Suprapubic skin (tissue), 4 donors: ENCODE measurements at regions not wholly inside any gene's neighbourhood (a gene's known extent, or its start where the extent isn't known, plus 50 kb on each side); places are given as distances from the start of the nearest gene placed in this dataset.
"Not testable (repeated sequence)": the region's sequence is repeated elsewhere in the genome, so short reads cannot be mapped to it uniquely, and the experiment has no call there.

ENCODE experiments used
- DNase-seq, 2 donors: peaks; one replicate each; pipeline ENCODE4 v3.0.0-alpha.2; 2019; ENCODE audit warnings: low spot score in 2 of 2
- H3K27ac ChIP-seq: fragments of 200-600 bp; sonication (generic); one replicate; pipeline ENCODE4 v1.5.1; 2019
- H3K27me3 ChIP-seq: fragments of 200-600 bp; sonication (generic); one replicate; pipeline ENCODE4 v1.5.1; 2019
- H3K36me3 ChIP-seq: fragments of 200-600 bp; sonication (generic); one replicate; pipeline ENCODE4 v1.5.1; 2019
- H3K4me1 ChIP-seq: fragments of 200-600 bp; sonication (generic); one replicate; pipeline ENCODE4 v1.5.1; 2019
- H3K4me3 ChIP-seq: fragments of 200-600 bp; sonication (generic); one replicate; pipeline ENCODE4 v1.5.1; 2019; ENCODE audit warnings: mild to moderate bottlenecking
- H3K9me3 ChIP-seq: fragments of 200-600 bp; sonication (generic); one replicate; pipeline ENCODE4 v1.5.1; 2019
- CTCF ChIP-seq, 2 donors: fragments of 200-600 bp in 1 of 2; fragments of 450-650 bp in 1 of 2; sonication (generic) in 1 of 2; IDR thresholded peaks; one replicate each; pipeline ENCODE4 v1.5.1; 2016 to 2019; ENCODE audit warnings: antibody characterized with exemption in 2 of 2, mild to moderate bottlenecking in 1 of 2, moderate library complexity in 1 of 2
- EP300 ChIP-seq: sonication (generic); formaldehyde crosslinking; IDR thresholded peaks from one replicate; pipeline ENCODE4 v1.6.1; 2017; ENCODE audit warnings: antibody characterized with exemption
- POLR2A ChIP-seq, 2 donors: fragments of 450-650 bp; IDR thresholded peaks; one replicate each; pipeline ENCODE4 v1.6.1; 2017; ENCODE audit warnings: antibody characterized with exemption in 2 of 2, mild to moderate bottlenecking in 2 of 2, moderate library complexity in 2 of 2
- POLR2AphosphoS5 ChIP-seq, 3 donors: sonication (generic); formaldehyde crosslinking; IDR thresholded peaks; one replicate each; pipeline ENCODE4 v1.6.1; 2017; ENCODE audit warnings: antibody characterized with exemption in 3 of 3
- WGBS: methylation state at CpG from one replicate; pipeline ENCODE4 v1.1.5; 2018; 5-methylcytosine and 5-hydroxymethylcytosine counted together

- 0% methylated on average over 1 of the region's 1 CpG for whole genome bisulfite sequencing
- DNase-seq: no peak
- Histone ChIP-seq H3K4me1 (no peaks in the 10 kb centered on the region), H3K36me3 (no peaks in the 10 kb centered on the region), H3K4me3 (no peak overlapping the region), H3K27me3 (no peaks in the 10 kb centered on the region), H3K9me3 (no peaks in the 10 kb centered on the region), H3K27ac (no peak overlapping the region)
- TF ChIP-seq EP300: no peak
- TF ChIP-seq POLR2AphosphoS5 (IDR thresholded peaks at IDR 0.05): no peak
- no peak for TF ChIP-seq POLR2A (IDR thresholded peaks at IDR 0.05)
- no peak for TF ChIP-seq CTCF (IDR thresholded peaks at IDR 0.05)
Measured at GRCh38 chr19:27833031-27833430, 1379.9 kb downstream of the UQCRFS1 start.

GRCh38 chr19:27828829-27829228 lies 1384.1 kb downstream of the UQCRFS1 start:
- no peak for TF ChIP-seq EP300
- TF ChIP-seq CTCF (IDR thresholded peaks at IDR 0.05): no peak
- no peak for TF ChIP-seq POLR2AphosphoS5 (IDR thresholded peaks at IDR 0.05)
- no peak for TF ChIP-seq POLR2A (IDR thresholded peaks at IDR 0.05)
- Histone ChIP-seq H3K9me3 (no peaks in the 10 kb centered on the region), H3K27me3 (no peaks in the 10 kb centered on the region), H3K4me1 (no peaks in the 10 kb centered on the region), H3K4me3 (no peak overlapping the region), H3K27ac (no peak overlapping the region), H3K36me3 (no peaks in the 10 kb centered on the region)
- DNase-seq: no peak
- 51% methylated on average over 3 of the region's 3 CpGs for WGBS

GRCh38 chr19:27824108-27824507 lies 1388.8 kb downstream of the UQCRFS1 start:
- TF ChIP-seq POLR2AphosphoS5 (IDR thresholded peaks at IDR 0.05) (no peak), CTCF (IDR thresholded peaks at IDR 0.05) (no peak), EP300 (no peak)
- Histone ChIP-seq H3K4me1 (no peaks in the 10 kb centered on the region), H3K27me3 (no peaks in the 10 kb centered on the region), H3K4me3 (no peak overlapping the region), H3K9me3 (no peaks in the 10 kb centered on the region), H3K27ac (no peak overlapping the region), H3K36me3 (no peaks in the 10 kb centered on the region)
- 81% methylated on average over 3 of the region's 3 CpGs for WGBS
- DNase-seq: no peak

- Histone ChIP-seq H3K4me1 (no peaks in the 10 kb centered on the region), H3K9me3 (no peaks in the 10 kb centered on the region), H3K27ac (no peak overlapping the region), H3K27me3 (no peaks in the 10 kb centered on the region), H3K36me3 (no peaks in the 10 kb centered on the region), H3K4me3 (no peak overlapping the region)
- whole genome bisulfite sequencing: no CpG with 5 or more reads among the region's 2 CpGs
- TF ChIP-seq POLR2A (IDR thresholded peaks at IDR 0.05): no peak
- no peak for TF ChIP-seq POLR2AphosphoS5 (IDR thresholded peaks at IDR 0.05)
- no peak for DNase-seq
Measured at GRCh38 chr19:27822336-27822735, 1390.6 kb downstream of the UQCRFS1 start.

- H3K4me1 ChIP-seq: no peaks in the 10 kb centered on the region
- H3K9me3 ChIP-seq: no peaks in the 10 kb centered on the region
- no peak for TF ChIP-seq POLR2AphosphoS5 (IDR thresholded peaks at IDR 0.05)
- TF ChIP-seq EP300: no peak
- no peak for TF ChIP-seq POLR2A (IDR thresholded peaks at IDR 0.05)
- TF ChIP-seq CTCF (IDR thresholded peaks at IDR 0.05): no peak
- no peaks in the 10 kb centered on the region for H3K27me3 ChIP-seq
- H3K36me3 ChIP-seq: no peaks in the 10 kb centered on the region
- H3K4me3 ChIP-seq: no peak overlapping the region
- no peak overlapping the region for H3K27ac ChIP-seq
- DNase-seq: no peak
Measured at GRCh38 chr19:27821418-27822018, 1391.4 kb downstream of the UQCRFS1 start.

GRCh38 chr19:27815985-27816384 lies 1397.0 kb downstream of the UQCRFS1 start:
- Histone ChIP-seq H3K27ac (no peak overlapping the region), H3K27me3 (no peaks in the 10 kb centered on the region), H3K9me3 (no peaks in the 10 kb centered on the region), H3K4me3 (no peak overlapping the region), H3K4me1 (no peaks in the 10 kb centered on the region), H3K36me3 (no peaks in the 10 kb centered on the region)
- no peak for DNase-seq
- 77% methylated on average over 1 of the region's 1 CpG for WGBS
- TF ChIP-seq POLR2AphosphoS5 (IDR thresholded peaks at IDR 0.05) (no peak), POLR2A (IDR thresholded peaks at IDR 0.05) (no peak), CTCF (IDR thresholded peaks at IDR 0.05) (no peak), EP300 (no peak)

GRCh38 chr19:27814834-27815233 lies 1398.1 kb downstream of the UQCRFS1 start:
- not testable (repeated sequence) for H3K27me3 ChIP-seq, H3K27ac ChIP-seq, DNase-seq, H3K4me3 ChIP-seq, H3K4me1 ChIP-seq, H3K9me3 ChIP-seq, H3K36me3 ChIP-seq
- 90% methylated on average over 4 of the region's 4 CpGs for WGBS

- H3K27me3 ChIP-seq, H3K9me3 ChIP-seq, H3K36me3 ChIP-seq, H3K4me3 ChIP-seq, H3K27ac ChIP-seq, DNase-seq, H3K4me1 ChIP-seq: not testable (repeated sequence)
- WGBS: 97% methylated on average over 3 of the region's 3 CpGs
Measured at GRCh38 chr19:27814274-27814673, 1398.7 kb downstream of the UQCRFS1 start.
